B cell (primary cell): ENCODE measurements at regions not wholly inside any gene's neighbourhood (a gene's known extent, or its start where the extent isn't known, plus 50 kb on each side); places are given as distances from the start of the nearest gene placed in this dataset.

ENCODE experiments used
- ATAC-seq: fragments of 200-7000 bp; cut with Tn5 transposase; one replicate; pipeline ENCODE4 v1.10.0; 2021; ENCODE audit warnings: low read depth, mild to moderate bottlenecking, moderate number of reproducible peaks, moderate library complexity
- CTCF ChIA-PET: fragments of 350-600 bp; sonication (Branson Sonifier 250); formaldehyde crosslinking; loops from one replicate; lab custom pipeline; 2021; ENCODE audit warnings: antibody characterized with exemption, inconsistent platforms; lab: Charles Lee
- POLR2A ChIA-PET: fragments of 350-600 bp; sonication (Branson Sonifier 250); formaldehyde crosslinking; loops from one replicate; lab custom pipeline; 2021; ENCODE audit warnings: antibody characterized with exemption; lab: Charles Lee
- DNase-seq: peaks from one replicate; pipeline ENCODE4 v3.0.0; 2013
- H2AFZ ChIP-seq: 2 replicates; pipeline ENCODE4 v1.6.1; 2012; ENCODE audit warnings: mild to moderate bottlenecking, low read depth, low read length; ENCODE audit not compliant: insufficient read depth, poor library complexity, severe bottlenecking
- H3K27ac ChIP-seq, 2 donors: 1 replicate in 1 of 2; 2 replicates in 1 of 2; pipeline ENCODE4 v1.5.1; 2012 to 2013; ENCODE audit warnings: low read length in 2 of 2, mild to moderate bottlenecking in 2 of 2, moderate library complexity in 1 of 2
- H3K27me3 ChIP-seq, 4 experiments: fragments of 200-600 bp in 1 of 4; sonication (generic) in 1 of 4; replicated peaks in 1 of 4; 1 replicate in 2 of 4; 2 replicates in 2 of 4; pipeline versions ENCODE4 v1.6.1 to v1.7.0; 2013 to 2016; ENCODE audit warnings: low read length in 3 of 4, mild to moderate bottlenecking in 2 of 4, mixed read lengths in 1 of 4, moderate library complexity in 1 of 4; ENCODE audit not compliant: insufficient read depth in 4 of 4, control insufficient read depth in 3 of 4; ENCODE audit errors: control extremely low read depth in 1 of 4
- H3K36me3 ChIP-seq, 2 experiments: replicated peaks in 1 of 2; 1 replicate in 1 of 2; 2 replicates in 1 of 2; pipeline versions ENCODE4 v1.6.1 to v1.7.1; 2013; ENCODE audit warnings: low read length in 1 of 2; ENCODE audit not compliant: insufficient read depth in 2 of 2, control insufficient read depth in 1 of 2; ENCODE audit errors: control extremely low read depth in 1 of 2, extremely low read depth in 1 of 2
- H3K4me1 ChIP-seq, 2 donors: fragments of 200-600 bp in 1 of 2; sonication (generic) in 1 of 2; 1 replicate in 1 of 2; 2 replicates in 1 of 2; pipeline versions ENCODE4 v1.5.1 to v1.6.1; 2013 to 2017; ENCODE audit warnings: low read length in 2 of 2; ENCODE audit not compliant: control insufficient read depth in 2 of 2, insufficient read depth in 2 of 2
- H3K4me2 ChIP-seq: replicated peaks from 2 replicates; pipeline ENCODE3; 2012; ENCODE audit warnings: mild to moderate bottlenecking, low read depth, low read length; ENCODE audit not compliant: poor library complexity, severe bottlenecking
- H3K4me3 ChIP-seq, 5 experiments: fragments of 200-600 bp in 1 of 5; sonication (generic) in 1 of 5; 1 replicate in 3 of 5; 2 replicates in 2 of 5; pipeline versions ENCODE4 v1.5.1 to v1.7.0; 2011 to 2016; ENCODE audit warnings: low read length in 4 of 5, mild to moderate bottlenecking in 4 of 5, low read depth in 2 of 5, control low read depth in 1 of 5, moderate library complexity in 1 of 5; ENCODE audit not compliant: insufficient read depth in 1 of 5; ENCODE audit errors: control extremely low read depth in 1 of 5, extremely low read depth in 1 of 5
- H3K79me2 ChIP-seq: fragments of 200-600 bp; sonication (generic); one replicate; pipeline ENCODE4 v1.6.0; 2016; ENCODE audit warnings: low read length; ENCODE audit not compliant: control insufficient read depth, insufficient read depth
- H3K9ac ChIP-seq: fragments of 200-600 bp; sonication (generic); 2 replicates; pipeline ENCODE4 v1.6.1; 2017; ENCODE audit warnings: mild to moderate bottlenecking, low read length, moderate library complexity
- H3K9me3 ChIP-seq, 3 donors: one replicate each; pipeline versions ENCODE4 v1.6.1 to v1.7.1; 2013; ENCODE audit warnings: low read length in 2 of 3; ENCODE audit not compliant: control insufficient read depth in 2 of 3, insufficient read depth in 1 of 3; ENCODE audit errors: control extremely low read depth in 1 of 3
- H4K20me1 ChIP-seq: 2 replicates; pipeline ENCODE4 v1.6.0; 2012; ENCODE audit warnings: mild to moderate bottlenecking, low read length; ENCODE audit not compliant: insufficient read depth, control insufficient read depth, poor library complexity, severe bottlenecking
- H3K27ac Mint-ChIP-seq: one replicate; pipeline ENCODE4 v1.8.0; 2021; ENCODE audit warnings: mixed read lengths
- H3K27me3 Mint-ChIP-seq: one replicate; pipeline ENCODE4 v1.8.0; 2021; ENCODE audit warnings: mixed read lengths
- H3K4me1 Mint-ChIP-seq: one replicate; pipeline ENCODE4 v1.8.0; 2021; ENCODE audit warnings: mixed read lengths
- H3K4me3 Mint-ChIP-seq: one replicate; pipeline ENCODE4 v1.8.0; 2021; ENCODE audit warnings: mixed read lengths
- H3K9me3 Mint-ChIP-seq: one replicate; pipeline ENCODE4 v1.8.0; 2022; ENCODE audit warnings: mixed read lengths; ENCODE audit not compliant: insufficient read depth
- CTCF ChIP-seq: fragments of 200-600 bp; IDR thresholded peaks from one replicate; pipeline ENCODE4 v1.8.0; 2022; ENCODE audit warnings: antibody characterized with exemption, mild to moderate bottlenecking
- EZH2 ChIP-seq: IDR thresholded peaks from 2 replicates; pipeline ENCODE4 v1.6.1; 2012; ENCODE audit warnings: borderline replicate concordance, low read depth, mild to moderate bottlenecking, moderate library complexity, low read length; ENCODE audit not compliant: insufficient read depth, poor library complexity, severe bottlenecking
- WGBS: methylation state at CpG from one replicate; pipeline ENCODE4 v1.1.5; 2013; ENCODE audit warnings: missing lambda C conversion rate; ENCODE audit not compliant: insufficient coverage; 5-methylcytosine and 5-hydroxymethylcytosine counted together
- intact Hi-C: fragments of 100-400 bp; cut with micrococcal nuclease; formaldehyde crosslinking; loops from one replicate; pipeline ENCODE4 v1.10.0; 2022

- Histone ChIP-seq H3K9ac (no peak overlapping the region), H3K27me3 (peaks cover 0 to 3% (median 1%) of the 10 kb centered on the region in 4 experiments), H2AFZ (no peak overlapping the region), H3K4me3 (no peak overlapping the region), H3K79me2 (no peaks in the 10 kb centered on the region), H3K4me2 (no peak overlapping the region), H3K36me3 (no peaks in the 10 kb centered on the region), H3K27ac (no peak overlapping the region), H3K4me1 (no peaks in the 10 kb centered on the region), H4K20me1 (no peaks in the 10 kb centered on the region), H3K9me3 (no peaks in the 10 kb centered on the region)
- H3K4me3 Mint-ChIP-seq, result no peak overlapping the region
- intact Hi-C loops, result no loop called here
- ChIA-PET POLR2A (no interaction called here), CTCF (no interaction called here)
- no CpG with 5 or more reads among the region's 1 CpG for WGBS
- H3K27ac Mint-ChIP-seq, result no peak overlapping the region
- TF ChIP-seq CTCF (no peak), EZH2 (no peak)
- DNase-seq, result no peak
- H3K27me3 Mint-ChIP-seq, result peaks cover 40% of the 10 kb centered on the region
- no peak for ATAC-seq
- H3K9me3 Mint-ChIP-seq, result no peaks in the 10 kb centered on the region
- no peaks in the 10 kb centered on the region for H3K4me1 Mint-ChIP-seq
Measured at GRCh38 chr20:40592941-40593340, 96.1 kb downstream of the MAFB start.

- no peaks in the 10 kb centered on the region for H3K9me3 Mint-ChIP-seq
- TF ChIP-seq CTCF, result no peak
- TF ChIP-seq EZH2, result no peak
- Histone ChIP-seq H3K9me3 (peaks cover 0 to 3% (median 0%) of the 10 kb centered on the region in 3 donors), H4K20me1 (no peaks in the 10 kb centered on the region), H3K9ac (no peak overlapping the region), H3K4me3 (no peak overlapping the region), H3K79me2 (no peaks in the 10 kb centered on the region), H3K4me1 (no peaks in the 10 kb centered on the region), H3K27ac (no peak overlapping the region), H2AFZ (no peak overlapping the region), H3K36me3 (no peaks in the 10 kb centered on the region), H3K4me2 (no peak overlapping the region), H3K27me3 (peaks cover 0 to 3% (median 0%) of the 10 kb centered on the region in 4 experiments)
- DNase-seq (no peak), ATAC-seq (no peak)
- H3K4me3 Mint-ChIP-seq, result no peak overlapping the region
- H3K27ac Mint-ChIP-seq, result no peak overlapping the region
- no CpG with 5 or more reads among the region's 1 CpG for WGBS
- H3K27me3 Mint-ChIP-seq, result peaks cover 33% of the 10 kb centered on the region
- no peaks in the 10 kb centered on the region for H3K4me1 Mint-ChIP-seq
- ChIA-PET POLR2A (no interaction called here), CTCF (no interaction called here)
- intact Hi-C loops, result no loop called here
Measured at GRCh38 chr20:40591536-40591935, 97.5 kb downstream of the MAFB start.
